ENCODE measurements at regions not wholly inside any gene's neighbourhood (a gene's known extent, or its start where the extent isn't known, plus 50 kb on each side); places are given as distances from the start of the nearest gene placed in this dataset.

- TF ChIP-seq ZNF274 (IDR thresholded peaks at IDR 0.05; ENCODE audit: low read depth, low read length) (no peak), SUZ12 (IDR thresholded peaks at IDR 0.05; ENCODE audit: extremely low read depth, insufficient read depth, insufficient read length) (no peak), YY1 (IDR thresholded peaks at IDR 0.05; ENCODE audit: insufficient read depth, insufficient read length) (no peak)
These were observed 853.7 kb downstream of the MCTP2 start for GRCh38 chr15:95085056-95085455.
